Parathyroid adenoma (tissue), 2 donors: ENCODE measurements at regions not wholly inside any gene's neighbourhood (a gene's known extent, or its start where the extent isn't known, plus 50 kb on each side); places are given as distances from the start of the nearest gene placed in this dataset.

Source experiments
- H2AFZ ChIP-seq: fragments of 300-600 bp; sonication (generic); one replicate; pipeline ENCODE4 v1.7.0; 2017; ENCODE audit warnings: antibody characterized with exemption, mild to moderate bottlenecking
- H3K27ac ChIP-seq: fragments of 300-600 bp; sonication (generic); one replicate; pipeline ENCODE4 v1.7.0; 2017
- H3K27me3 ChIP-seq: fragments of 300-600 bp; sonication (generic); one replicate; pipeline ENCODE4 v1.7.0; 2017; ENCODE audit warnings: low read length; ENCODE audit not compliant: control insufficient read depth, insufficient read depth
- H3K36me3 ChIP-seq: fragments of 300-600 bp; sonication (generic); one replicate; pipeline ENCODE4 v1.7.0; 2017; ENCODE audit warnings: low read length; ENCODE audit not compliant: control insufficient read depth, insufficient read depth
- H3K4me1 ChIP-seq: fragments of 300-600 bp; sonication (generic); one replicate; pipeline ENCODE4 v1.7.0; 2017; ENCODE audit warnings: control low read depth
- H3K4me2 ChIP-seq: fragments of 300-600 bp; sonication (generic); one replicate; pipeline ENCODE4 v1.7.0; 2017; ENCODE audit warnings: low read length
- H3K4me3 ChIP-seq: fragments of 300-600 bp; sonication (generic); one replicate; pipeline ENCODE4 v1.7.0; 2017; ENCODE audit warnings: low read depth, low read length
- H3K79me2 ChIP-seq: fragments of 300-600 bp; sonication (generic); one replicate; pipeline ENCODE4 v1.7.0; 2017; ENCODE audit warnings: control low read depth
- H3K9ac ChIP-seq: fragments of 300-600 bp; sonication (generic); one replicate; pipeline ENCODE4 v1.7.0; 2017; ENCODE audit warnings: mild to moderate bottlenecking
- H3K9me3 ChIP-seq: fragments of 300-600 bp; sonication (generic); one replicate; pipeline ENCODE4 v1.7.0; 2017; ENCODE audit warnings: low read length; ENCODE audit not compliant: control insufficient read depth
- CTCF ChIP-seq: fragments of 300-600 bp; sonication (generic); IDR thresholded peaks from one replicate; pipeline ENCODE4 v1.7.0; 2017; ENCODE audit warnings: antibody characterized with exemption, mild to moderate bottlenecking
- donor health status: primary hyperparathyroidism.

GRCh38 chr22:47768027-47768426 lies 1005.6 kb downstream of the TBC1D22A start:
- no peak overlapping the region for H3K4me3 ChIP-seq
- H3K27me3 ChIP-seq: no peaks in the 10 kb centered on the region

GRCh38 chr22:47767403-47767802 lies 1005.0 kb downstream of the TBC1D22A start:
- Histone ChIP-seq H3K79me2 (no peaks in the 10 kb centered on the region), H3K9me3 (no peaks in the 10 kb centered on the region), H3K9ac (no peak overlapping the region), H2AFZ (no peak overlapping the region), H3K4me1 (no peaks in the 10 kb centered on the region), H3K4me2 (no peak overlapping the region), H3K4me3 (no peak overlapping the region), H3K27ac (no peak overlapping the region), H3K36me3 (no peaks in the 10 kb centered on the region), H3K27me3 (no peaks in the 10 kb centered on the region)
- no peak for TF ChIP-seq CTCF

More at GRCh38 chr22:47768027-47768426, 1005.6 kb downstream of the TBC1D22A start:
- H3K9me3 ChIP-seq: no peaks in the 10 kb centered on the region
- H3K9ac ChIP-seq: no peak overlapping the region
- H3K4me2 ChIP-seq: no peak overlapping the region
- no peaks in the 10 kb centered on the region for H3K4me1 ChIP-seq
- no peaks in the 10 kb centered on the region for H3K79me2 ChIP-seq
- no peak overlapping the region for H2AFZ ChIP-seq
- H3K36me3 ChIP-seq: no peaks in the 10 kb centered on the region
- TF ChIP-seq CTCF: no peak
- no peak overlapping the region for H3K27ac ChIP-seq

- H3K36me3 ChIP-seq: no peaks in the 10 kb centered on the region
- no peaks in the 10 kb centered on the region for H3K4me1 ChIP-seq
- no peak overlapping the region for H3K4me3 ChIP-seq
- no peaks in the 10 kb centered on the region for H3K79me2 ChIP-seq
- no peak for TF ChIP-seq CTCF
- no peak overlapping the region for H3K9ac ChIP-seq
- no peaks in the 10 kb centered on the region for H3K27me3 ChIP-seq
- no peaks in the 10 kb centered on the region for H3K9me3 ChIP-seq
- no peak overlapping the region for H2AFZ ChIP-seq
- no peak overlapping the region for H3K4me2 ChIP-seq
- H3K27ac ChIP-seq: no peak overlapping the region
Observed at GRCh38 chr22:47765757-47766156, 1003.3 kb downstream of the TBC1D22A start.

- H3K36me3 ChIP-seq: no peaks in the 10 kb centered on the region
- no peak overlapping the region for H3K4me2 ChIP-seq
- no peaks in the 10 kb centered on the region for H3K9me3 ChIP-seq
- H3K27ac ChIP-seq: no peak overlapping the region
- TF ChIP-seq CTCF: no peak
- no peaks in the 10 kb centered on the region for H3K4me1 ChIP-seq
- H3K27me3 ChIP-seq: no peaks in the 10 kb centered on the region
- H3K79me2 ChIP-seq: no peaks in the 10 kb centered on the region
- H3K9ac ChIP-seq: no peak overlapping the region
- no peak overlapping the region for H3K4me3 ChIP-seq
- no peak overlapping the region for H2AFZ ChIP-seq
Observed at GRCh38 chr22:47762141-47762540, 999.7 kb downstream of the TBC1D22A start.

- H3K27ac ChIP-seq: no peak overlapping the region
- H3K36me3 ChIP-seq: no peaks in the 10 kb centered on the region
- H3K9me3 ChIP-seq: no peaks in the 10 kb centered on the region
- no peak overlapping the region for H3K4me2 ChIP-seq
- H3K9ac ChIP-seq: no peak overlapping the region
- no peak overlapping the region for H3K4me3 ChIP-seq
- H3K79me2 ChIP-seq: no peaks in the 10 kb centered on the region
- no peak overlapping the region for H2AFZ ChIP-seq
- H3K27me3 ChIP-seq: no peaks in the 10 kb centered on the region
- no peaks in the 10 kb centered on the region for H3K4me1 ChIP-seq
- TF ChIP-seq CTCF: no peak
Observed at GRCh38 chr22:47759909-47760308, 997.5 kb downstream of the TBC1D22A start.
